ENCODE measurements at regions not wholly inside any gene's neighbourhood (a gene's known extent, or its start where the extent isn't known, plus 50 kb on each side); places are given as distances from the start of the nearest gene placed in this dataset.

- Mint-ChIP-seq H3K36me3 (ENCODE audit: low read depth) (peaks cover 5% of the 10 kb centered on the region), H3K9me3 (ENCODE audit: low read depth) (peaks cover 20% of the 10 kb centered on the region), H3K4me3 (ENCODE audit: unreplicated experiment) (no peak overlapping the region), H3K27me3 (ENCODE audit: low read depth) (no peaks in the 10 kb centered on the region), H3K4me1 (ENCODE audit: low read depth) (no peaks in the 10 kb centered on the region), H3K27ac (ENCODE audit: unreplicated experiment) (no peak overlapping the region)
- DNase-seq (ENCODE audit: low spot score): no peak
- TF ChIP-seq, protein P1, sequence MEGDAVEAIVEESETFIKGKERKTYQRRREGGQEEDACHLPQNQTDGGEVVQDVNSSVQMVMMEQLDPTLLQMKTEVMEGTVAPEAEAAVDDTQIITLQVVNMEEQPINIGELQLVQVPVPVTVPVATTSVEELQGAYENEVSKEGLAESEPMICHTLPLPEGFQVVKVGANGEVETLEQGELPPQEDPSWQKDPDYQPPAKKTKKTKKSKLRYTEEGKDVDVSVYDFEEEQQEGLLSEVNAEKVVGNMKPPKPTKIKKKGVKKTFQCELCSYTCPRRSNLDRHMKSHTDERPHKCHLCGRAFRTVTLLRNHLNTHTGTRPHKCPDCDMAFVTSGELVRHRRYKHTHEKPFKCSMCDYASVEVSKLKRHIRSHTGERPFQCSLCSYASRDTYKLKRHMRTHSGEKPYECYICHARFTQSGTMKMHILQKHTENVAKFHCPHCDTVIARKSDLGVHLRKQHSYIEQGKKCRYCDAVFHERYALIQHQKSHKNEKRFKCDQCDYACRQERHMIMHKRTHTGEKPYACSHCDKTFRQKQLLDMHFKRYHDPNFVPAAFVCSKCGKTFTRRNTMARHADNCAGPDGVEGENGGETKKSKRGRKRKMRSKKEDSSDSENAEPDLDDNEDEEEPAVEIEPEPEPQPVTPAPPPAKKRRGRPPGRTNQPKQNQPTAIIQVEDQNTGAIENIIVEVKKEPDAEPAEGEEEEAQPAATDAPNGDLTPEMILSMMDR (IDR thresholded peaks at IDR 0.05): no peak
These were observed 550.9 kb downstream of the CHSY3 start for GRCh38 chr5:130455175-130455574.

- H3K9me3 Mint-ChIP-seq (ENCODE audit: low read depth): peaks cover 21% of the 10 kb centered on the region
- H3K36me3 Mint-ChIP-seq (ENCODE audit: low read depth): peaks cover 3% of the 10 kb centered on the region
- H3K4me1 Mint-ChIP-seq (ENCODE audit: low read depth): no peaks in the 10 kb centered on the region
- H3K27ac Mint-ChIP-seq (ENCODE audit: unreplicated experiment): no peak overlapping the region
- TF ChIP-seq, protein P1 (IDR thresholded peaks at IDR 0.05): no peak
- no peaks in the 10 kb centered on the region for H3K27me3 Mint-ChIP-seq (ENCODE audit: low read depth)
- no peak for DNase-seq (ENCODE audit: low spot score)
- no peak overlapping the region for H3K4me3 Mint-ChIP-seq (ENCODE audit: unreplicated experiment)
These were observed 548.5 kb downstream of the CHSY3 start for GRCh38 chr5:130452744-130453143.

DNA sequence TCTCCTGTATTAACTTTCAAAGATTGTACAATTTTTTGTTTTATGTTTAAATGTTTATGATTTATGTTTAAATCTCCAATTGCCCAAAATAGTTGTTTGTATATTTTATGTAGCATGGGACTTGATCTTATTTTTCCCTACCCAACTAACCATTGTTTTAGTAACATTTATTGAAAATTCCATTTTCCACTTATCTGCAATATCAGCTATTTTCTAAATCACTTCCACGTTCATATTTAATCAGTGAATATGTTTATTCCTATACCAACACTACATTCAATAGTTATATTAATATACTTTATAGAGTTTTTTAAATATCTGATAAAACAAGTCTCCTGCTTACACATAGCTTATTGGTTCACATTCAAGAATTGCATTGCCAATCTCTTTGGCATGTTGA, 532.2 kb downstream of the CHSY3 start:
- H3K4me1 Mint-ChIP-seq (ENCODE audit: low read depth): no peaks in the 10 kb centered on the region
- H3K27ac Mint-ChIP-seq (ENCODE audit: unreplicated experiment): no peak overlapping the region
- no peak overlapping the region for H3K4me3 Mint-ChIP-seq (ENCODE audit: unreplicated experiment)
- H3K9me3 Mint-ChIP-seq (ENCODE audit: low read depth): peaks cover 40% of the 10 kb centered on the region
- TF ChIP-seq, protein P1 (IDR thresholded peaks at IDR 0.05): no peak
- H3K27me3 Mint-ChIP-seq (ENCODE audit: low read depth): no peaks in the 10 kb centered on the region
- DNase-seq (ENCODE audit: low spot score): no peak
- H3K36me3 Mint-ChIP-seq (ENCODE audit: low read depth): peaks cover 12% of the 10 kb centered on the region

GRCh38 chr5:130427222-130427955, 523.1 kb downstream of the CHSY3 start:
- DNase-seq (ENCODE audit: low spot score): no peak
- peaks cover 3% of the 10 kb centered on the region for H3K9me3 Mint-ChIP-seq (ENCODE audit: low read depth)
- no peak overlapping the region for H3K4me3 Mint-ChIP-seq (ENCODE audit: unreplicated experiment)
- TF ChIP-seq, protein P1 (IDR thresholded peaks at IDR 0.05): no peak
- no peaks in the 10 kb centered on the region for H3K27me3 Mint-ChIP-seq (ENCODE audit: low read depth)
- no peaks in the 10 kb centered on the region for H3K36me3 Mint-ChIP-seq (ENCODE audit: low read depth)
- H3K4me1 Mint-ChIP-seq (ENCODE audit: low read depth): no peaks in the 10 kb centered on the region
- no peak overlapping the region for H3K27ac Mint-ChIP-seq (ENCODE audit: unreplicated experiment)

DNA sequence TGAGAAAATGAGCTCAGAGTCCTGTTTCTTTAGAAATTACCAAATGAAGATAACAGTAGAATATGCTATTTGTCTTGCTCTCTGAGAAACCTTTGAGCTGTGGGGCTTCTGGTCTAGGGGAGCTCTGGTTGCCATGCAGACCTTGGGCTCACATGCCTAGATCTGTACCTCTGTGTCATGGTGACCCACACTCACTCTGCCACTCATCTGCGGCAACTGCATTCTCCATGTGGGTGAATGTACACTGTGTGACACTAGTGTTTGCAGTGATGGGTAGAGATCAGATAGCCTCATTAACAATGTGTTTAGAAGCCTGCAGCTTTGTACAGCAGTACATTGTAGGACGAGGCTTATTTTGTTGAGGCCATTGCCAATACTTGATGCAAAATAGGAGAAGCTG, 521.2 kb downstream of the CHSY3 start:
- TF ChIP-seq, protein P1 (IDR thresholded peaks at IDR 0.05): no peak
- Mint-ChIP-seq H3K9me3 (ENCODE audit: low read depth) (peaks cover 5% of the 10 kb centered on the region), H3K36me3 (ENCODE audit: low read depth) (no peaks in the 10 kb centered on the region), H3K4me3 (ENCODE audit: unreplicated experiment) (no peak overlapping the region), H3K27ac (ENCODE audit: unreplicated experiment) (no peak overlapping the region), H3K4me1 (ENCODE audit: low read depth) (no peaks in the 10 kb centered on the region), H3K27me3 (ENCODE audit: low read depth) (no peaks in the 10 kb centered on the region)
- DNase-seq (ENCODE audit: low spot score): no peak

All from chondrocyte (in vitro differentiated cells).